ENCODE measurements at regions not wholly inside any gene's neighbourhood (a gene's known extent, or its start where the extent isn't known, plus 50 kb on each side); places are given as distances from the start of the nearest gene placed in this dataset.

DNA sequence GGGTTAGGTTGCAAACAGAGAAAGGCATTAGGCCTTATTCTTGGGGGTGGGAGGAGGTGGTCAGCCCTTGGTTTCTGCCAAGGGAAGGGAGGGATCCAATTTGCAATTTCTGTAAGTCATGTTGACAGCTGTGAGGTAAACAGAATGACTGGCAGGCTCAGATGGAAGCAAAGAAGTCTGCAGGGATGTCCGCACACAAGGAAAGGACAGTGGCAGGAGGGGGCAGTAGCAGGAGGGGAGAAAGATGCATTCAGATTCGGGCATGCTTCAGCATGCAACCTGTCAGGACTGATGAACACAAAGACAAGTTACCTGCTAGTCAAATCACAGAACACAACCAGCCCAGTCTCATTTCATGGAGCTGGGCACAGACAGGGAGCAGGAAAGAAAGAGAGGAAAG, 217.9 kb upstream of the FOXA2 start:
- no peak overlapping the region for H3K4me3 ChIP-seq (ENCODE audit: low read length)
- H3K36me3 ChIP-seq (ENCODE audit: control insufficient read depth, insufficient read depth, low read length): no peaks in the 10 kb centered on the region
- H3K4me1 ChIP-seq (ENCODE audit: control insufficient read depth, low read depth, low read length): no peaks in the 10 kb centered on the region
- no peaks in the 10 kb centered on the region for H3K79me1 ChIP-seq (ENCODE audit: low read length)
- H2BK15ac ChIP-seq (replicated peaks; ENCODE audit: low read depth): no peak overlapping the region
- no peak overlapping the region for H4K8ac ChIP-seq (ENCODE audit: low read depth, low read length)
- H3K18ac ChIP-seq (ENCODE audit: low read length): no peak overlapping the region
- H3K27me3 ChIP-seq (ENCODE audit: insufficient read depth, low read length, poor library complexity): no peaks in the 10 kb centered on the region
- no peaks in the 10 kb centered on the region for H3K79me2 ChIP-seq (ENCODE audit: control insufficient read depth, insufficient read depth, low read length)
- no peak overlapping the region for H3K27ac ChIP-seq (ENCODE audit: low read depth, low read length)
- no peak overlapping the region for H2BK5ac ChIP-seq (ENCODE audit: low read length)
- no peak for DNase-seq
- H4K5ac ChIP-seq (ENCODE audit: low read length): no peak overlapping the region
- no peak overlapping the region for H3K4me2 ChIP-seq (ENCODE audit: low read length)
- no peak overlapping the region for H3K9ac ChIP-seq (ENCODE audit: low read length)
- no CpG with 5 or more reads among the region's 2 CpGs for WGBS (ENCODE audit: extremely low coverage, insufficient coverage, low lambda C conversion rate)
- H2AK5ac ChIP-seq (ENCODE audit: low read length): no peak overlapping the region
- no peak overlapping the region for H3K56ac ChIP-seq (ENCODE audit: low read length)
- no peak overlapping the region for H3K4ac ChIP-seq (ENCODE audit: low read depth, low read length)
- no peak overlapping the region for H2BK120ac ChIP-seq (ENCODE audit: low read depth, low read length)
- H3K23ac ChIP-seq (ENCODE audit: low read length): no peak overlapping the region

DNA sequence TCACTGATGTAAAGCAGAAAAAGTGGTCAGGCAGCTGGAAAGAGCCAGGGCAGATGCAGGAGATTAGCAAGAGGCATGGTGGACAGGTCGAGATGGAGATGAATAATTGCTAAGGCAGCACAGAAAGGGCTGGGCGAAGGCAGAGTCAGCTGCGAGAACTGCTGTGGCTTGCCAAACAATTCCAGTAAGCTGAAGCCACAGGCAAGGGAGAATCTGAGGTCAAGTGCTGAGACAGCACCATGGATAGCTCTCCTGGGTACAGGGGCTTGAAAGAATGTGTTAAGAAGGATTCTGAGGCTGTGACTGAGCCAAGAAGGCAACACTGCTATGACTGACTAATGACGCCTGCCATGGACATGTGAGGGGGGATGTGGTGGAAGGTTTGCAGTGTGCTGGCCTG, 220.8 kb upstream of the FOXA2 start:
- Histone ChIP-seq H2BK15ac (replicated peaks; ENCODE audit: low read depth) (no peak overlapping the region), H4K8ac (ENCODE audit: low read depth, low read length) (no peak overlapping the region), H3K23ac (ENCODE audit: low read length) (no peak overlapping the region), H2AK5ac (ENCODE audit: low read length) (no peak overlapping the region), H3K9ac (ENCODE audit: low read length) (no peak overlapping the region), H4K5ac (ENCODE audit: low read length) (no peak overlapping the region), H3K4me3 (ENCODE audit: low read length) (no peak overlapping the region), H3K4me1 (ENCODE audit: control insufficient read depth, low read depth, low read length) (no peaks in the 10 kb centered on the region), H3K4ac (ENCODE audit: low read depth, low read length) (no peak overlapping the region), H3K27me3 (ENCODE audit: insufficient read depth, low read length, poor library complexity) (no peaks in the 10 kb centered on the region), H3K27ac (ENCODE audit: low read depth, low read length) (no peak overlapping the region), H3K4me2 (ENCODE audit: low read length) (no peak overlapping the region), H3K56ac (ENCODE audit: low read length) (no peak overlapping the region), H3K79me1 (ENCODE audit: low read length) (no peaks in the 10 kb centered on the region), H3K79me2 (ENCODE audit: control insufficient read depth, insufficient read depth, low read length) (no peaks in the 10 kb centered on the region), H3K18ac (ENCODE audit: low read length) (no peak overlapping the region), H2BK120ac (ENCODE audit: low read depth, low read length) (no peak overlapping the region), H3K36me3 (ENCODE audit: control insufficient read depth, insufficient read depth, low read length) (no peaks in the 10 kb centered on the region), H2BK5ac (ENCODE audit: low read length) (no peak overlapping the region)
- no CpG with 5 or more reads among the region's 4 CpGs for WGBS (ENCODE audit: extremely low coverage, insufficient coverage, low lambda C conversion rate)
- DNase-seq: peak; percentile 60

DNA sequence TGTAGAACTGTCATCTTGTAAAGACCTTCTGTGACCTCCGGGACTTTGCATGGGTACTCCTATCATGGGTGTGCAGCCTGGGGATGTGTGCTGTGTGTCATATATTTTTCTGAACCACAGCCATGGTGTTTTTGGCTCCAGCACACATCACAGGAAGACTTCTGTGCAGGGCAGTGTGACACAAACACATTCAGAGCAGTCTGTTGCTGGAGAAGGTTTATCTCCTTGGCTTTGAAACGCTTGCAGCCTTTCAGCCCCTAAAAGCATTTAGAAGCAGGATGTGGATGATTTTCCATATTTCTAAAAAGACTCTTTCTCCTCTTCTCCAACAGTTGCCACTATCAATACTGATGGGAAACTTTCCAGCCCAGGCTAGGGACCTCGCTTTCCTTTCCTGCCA, 221.6 kb upstream of the FOXA2 start:
- H3K36me3 ChIP-seq (ENCODE audit: control insufficient read depth, insufficient read depth, low read length): no peaks in the 10 kb centered on the region
- H3K56ac ChIP-seq (ENCODE audit: low read length): no peak overlapping the region
- H3K27me3 ChIP-seq (ENCODE audit: insufficient read depth, low read length, poor library complexity): no peaks in the 10 kb centered on the region
- no peak overlapping the region for H4K8ac ChIP-seq (ENCODE audit: low read depth, low read length)
- H2BK15ac ChIP-seq (replicated peaks; ENCODE audit: low read depth): no peak overlapping the region
- no peak overlapping the region for H3K27ac ChIP-seq (ENCODE audit: low read depth, low read length)
- no peak overlapping the region for H3K9ac ChIP-seq (ENCODE audit: low read length)
- H3K79me1 ChIP-seq (ENCODE audit: low read length): no peaks in the 10 kb centered on the region
- no peak overlapping the region for H3K4ac ChIP-seq (ENCODE audit: low read depth, low read length)
- H3K23ac ChIP-seq (ENCODE audit: low read length): no peak overlapping the region
- H3K18ac ChIP-seq (ENCODE audit: low read length): no peak overlapping the region
- no peak overlapping the region for H4K5ac ChIP-seq (ENCODE audit: low read length)
- no peak for DNase-seq
- H3K4me3 ChIP-seq (ENCODE audit: low read length): no peak overlapping the region
- no peaks in the 10 kb centered on the region for H3K79me2 ChIP-seq (ENCODE audit: control insufficient read depth, insufficient read depth, low read length)
- no peak overlapping the region for H3K4me2 ChIP-seq (ENCODE audit: low read length)
- no peak overlapping the region for H2BK120ac ChIP-seq (ENCODE audit: low read depth, low read length)
- H3K4me1 ChIP-seq (ENCODE audit: control insufficient read depth, low read depth, low read length): no peaks in the 10 kb centered on the region
- H2BK5ac ChIP-seq (ENCODE audit: low read length): no peak overlapping the region
- H2AK5ac ChIP-seq (ENCODE audit: low read length): no peak overlapping the region
- no CpG with 5 or more reads among the region's 3 CpGs for WGBS (ENCODE audit: extremely low coverage, insufficient coverage, low lambda C conversion rate)

DNA sequence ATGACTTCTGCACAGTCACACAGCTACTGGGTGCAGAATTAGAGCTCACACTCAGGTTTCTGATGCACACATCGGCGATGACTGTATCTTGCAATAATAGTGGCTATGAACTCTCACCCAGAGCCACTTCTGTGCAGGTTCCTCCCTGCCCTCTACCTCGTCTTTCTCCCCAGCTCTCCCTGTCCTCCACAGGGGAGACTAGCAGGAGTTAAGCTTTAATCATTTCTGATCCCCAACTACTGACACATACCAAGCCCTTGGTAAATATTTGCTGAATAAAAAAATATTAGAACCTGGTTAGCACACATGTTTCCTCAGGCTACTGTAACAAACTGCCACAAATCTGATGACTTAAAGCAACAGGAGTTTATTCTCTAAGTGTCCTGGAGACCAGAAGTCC, 222.7 kb upstream of the FOXA2 start:
- Histone ChIP-seq H3K4me3 (ENCODE audit: low read length) (no peak overlapping the region), H2BK5ac (ENCODE audit: low read length) (no peak overlapping the region), H4K8ac (ENCODE audit: low read depth, low read length) (no peak overlapping the region), H2BK120ac (ENCODE audit: low read depth, low read length) (no peak overlapping the region), H3K18ac (ENCODE audit: low read length) (no peak overlapping the region), H2BK15ac (replicated peaks; ENCODE audit: low read depth) (no peak overlapping the region), H3K79me1 (ENCODE audit: low read length) (no peaks in the 10 kb centered on the region), H3K23ac (ENCODE audit: low read length) (no peak overlapping the region), H4K5ac (ENCODE audit: low read length) (no peak overlapping the region), H3K27me3 (ENCODE audit: insufficient read depth, low read length, poor library complexity) (no peaks in the 10 kb centered on the region), H3K9ac (ENCODE audit: low read length) (no peak overlapping the region), H3K4ac (ENCODE audit: low read depth, low read length) (no peak overlapping the region), H2AK5ac (ENCODE audit: low read length) (no peak overlapping the region), H3K4me1 (ENCODE audit: control insufficient read depth, low read depth, low read length) (no peaks in the 10 kb centered on the region), H3K56ac (ENCODE audit: low read length) (no peak overlapping the region), H3K79me2 (ENCODE audit: control insufficient read depth, insufficient read depth, low read length) (no peaks in the 10 kb centered on the region), H3K27ac (ENCODE audit: low read depth, low read length) (no peak overlapping the region), H3K4me2 (ENCODE audit: low read length) (no peak overlapping the region), H3K36me3 (ENCODE audit: control insufficient read depth, insufficient read depth, low read length) (no peaks in the 10 kb centered on the region)
- no CpG with 5 or more reads among the region's 3 CpGs for WGBS (ENCODE audit: extremely low coverage, insufficient coverage, low lambda C conversion rate)
- DNase-seq: no peak

DNA sequence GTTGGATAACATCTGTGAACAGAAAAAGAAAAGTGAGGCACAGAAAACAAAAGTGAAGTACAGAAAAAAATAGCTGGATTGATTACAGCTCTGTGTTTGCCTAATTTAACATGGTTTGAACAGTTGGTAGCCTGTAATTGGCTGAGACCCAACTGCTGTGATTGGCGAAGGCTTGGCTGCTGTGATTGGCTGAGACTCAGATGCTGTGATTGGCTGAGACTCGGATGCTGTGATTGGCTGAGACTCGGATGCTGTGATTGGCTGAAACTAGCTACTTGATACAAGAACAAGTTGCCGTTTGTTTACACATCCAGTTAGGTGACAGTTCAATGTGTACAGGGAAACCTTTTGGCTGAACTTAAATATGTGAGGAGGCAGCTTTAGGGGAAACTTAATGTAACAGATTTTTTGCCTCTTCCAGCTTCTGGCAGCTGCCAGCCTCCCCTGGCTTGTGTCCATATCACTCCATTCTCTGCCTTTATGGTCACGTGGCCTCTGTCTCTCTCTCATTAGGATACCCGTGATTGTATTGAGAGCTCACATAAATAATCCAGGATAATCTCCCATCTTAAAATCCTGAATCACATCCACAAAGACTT, 223.4 kb upstream of the FOXA2 start:
- Histone ChIP-seq H2BK5ac (ENCODE audit: low read length) (no peak overlapping the region), H3K79me1 (ENCODE audit: low read length) (no peaks in the 10 kb centered on the region), H2AK5ac (ENCODE audit: low read length) (no peak overlapping the region), H2BK120ac (ENCODE audit: low read depth, low read length) (no peak overlapping the region), H2BK15ac (replicated peaks; ENCODE audit: low read depth) (no peak overlapping the region), H3K56ac (ENCODE audit: low read length) (no peak overlapping the region), H4K5ac (ENCODE audit: low read length) (no peak overlapping the region), H3K79me2 (ENCODE audit: control insufficient read depth, insufficient read depth, low read length) (no peaks in the 10 kb centered on the region), H4K8ac (ENCODE audit: low read depth, low read length) (no peak overlapping the region), H3K4me1 (ENCODE audit: control insufficient read depth, low read depth, low read length) (no peaks in the 10 kb centered on the region), H3K23ac (ENCODE audit: low read length) (no peak overlapping the region), H3K36me3 (ENCODE audit: control insufficient read depth, insufficient read depth, low read length) (no peaks in the 10 kb centered on the region), H3K27me3 (ENCODE audit: insufficient read depth, low read length, poor library complexity) (no peaks in the 10 kb centered on the region), H3K4ac (ENCODE audit: low read depth, low read length) (no peak overlapping the region), H3K27ac (ENCODE audit: low read depth, low read length) (no peak overlapping the region), H3K18ac (ENCODE audit: low read length) (no peak overlapping the region), H3K4me3 (ENCODE audit: low read length) (no peak overlapping the region), H3K9ac (ENCODE audit: low read length) (no peak overlapping the region), H3K4me2 (ENCODE audit: low read length) (no peak overlapping the region)
- no peak for DNase-seq
- no CpG with 5 or more reads among the region's 6 CpGs for WGBS (ENCODE audit: extremely low coverage, insufficient coverage, low lambda C conversion rate)

DNA sequence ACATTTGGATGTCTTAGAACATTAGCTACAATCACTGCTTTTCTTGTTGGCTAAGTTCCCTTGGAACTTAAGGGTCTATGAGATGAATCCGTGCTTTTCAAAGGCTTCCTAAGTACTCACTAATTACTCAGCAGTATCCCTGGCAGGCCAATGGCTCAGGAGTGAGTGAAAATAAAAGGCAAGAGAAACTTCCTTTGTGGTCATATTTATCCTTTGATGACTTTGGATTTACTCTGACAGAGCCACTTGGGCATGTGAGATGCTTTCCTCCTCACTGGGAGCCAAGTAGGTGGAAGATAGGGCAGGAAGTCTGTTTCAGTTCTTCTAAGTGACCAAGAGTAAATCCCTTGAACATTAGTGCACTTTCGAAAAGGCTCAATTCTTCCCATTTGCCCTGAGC, 224.3 kb upstream of the FOXA2 start:
- no peaks in the 10 kb centered on the region for H3K36me3 ChIP-seq (ENCODE audit: control insufficient read depth, insufficient read depth, low read length)

More for the DNA sequence above, 224.3 kb upstream of the FOXA2 start:
- no peak overlapping the region for H3K56ac ChIP-seq (ENCODE audit: low read length)
- DNase-seq: no peak
- H2AK5ac ChIP-seq (ENCODE audit: low read length): no peak overlapping the region
- no peaks in the 10 kb centered on the region for H3K79me1 ChIP-seq (ENCODE audit: low read length)
- no peak overlapping the region for H2BK120ac ChIP-seq (ENCODE audit: low read depth, low read length)
- H3K27me3 ChIP-seq (ENCODE audit: insufficient read depth, low read length, poor library complexity): no peaks in the 10 kb centered on the region
- H3K4ac ChIP-seq (ENCODE audit: low read depth, low read length): no peak overlapping the region
- H2BK15ac ChIP-seq (replicated peaks; ENCODE audit: low read depth): no peak overlapping the region
- H3K79me2 ChIP-seq (ENCODE audit: control insufficient read depth, insufficient read depth, low read length): no peaks in the 10 kb centered on the region
- no peak overlapping the region for H2BK5ac ChIP-seq (ENCODE audit: low read length)
- H4K5ac ChIP-seq (ENCODE audit: low read length): no peak overlapping the region
- H3K4me3 ChIP-seq (ENCODE audit: low read length): no peak overlapping the region
- H4K8ac ChIP-seq (ENCODE audit: low read depth, low read length): no peak overlapping the region
- H3K4me2 ChIP-seq (ENCODE audit: low read length): no peak overlapping the region
- no peaks in the 10 kb centered on the region for H3K4me1 ChIP-seq (ENCODE audit: control insufficient read depth, low read depth, low read length)
- no peak overlapping the region for H3K27ac ChIP-seq (ENCODE audit: low read depth, low read length)
- H3K18ac ChIP-seq (ENCODE audit: low read length): no peak overlapping the region
- H3K23ac ChIP-seq (ENCODE audit: low read length): no peak overlapping the region
- no peak overlapping the region for H3K9ac ChIP-seq (ENCODE audit: low read length)
- WGBS (ENCODE audit: extremely low coverage, insufficient coverage, low lambda C conversion rate): no CpG with 5 or more reads among the region's 2 CpGs

Measured in mesendoderm (in vitro differentiated cells).